ENCODE measurements at regions not wholly inside any gene's neighbourhood (a gene's known extent, or its start where the extent isn't known, plus 50 kb on each side); places are given as distances from the start of the nearest gene placed in this dataset.

GRCh38 chr5:136699651-136700050 is 334.3 kb upstream of the TRPC7 start:
- DNase-seq (ENCODE audit: low read depth in 3 of 3, low spot score in 1 of 3), result no peak

DNA sequence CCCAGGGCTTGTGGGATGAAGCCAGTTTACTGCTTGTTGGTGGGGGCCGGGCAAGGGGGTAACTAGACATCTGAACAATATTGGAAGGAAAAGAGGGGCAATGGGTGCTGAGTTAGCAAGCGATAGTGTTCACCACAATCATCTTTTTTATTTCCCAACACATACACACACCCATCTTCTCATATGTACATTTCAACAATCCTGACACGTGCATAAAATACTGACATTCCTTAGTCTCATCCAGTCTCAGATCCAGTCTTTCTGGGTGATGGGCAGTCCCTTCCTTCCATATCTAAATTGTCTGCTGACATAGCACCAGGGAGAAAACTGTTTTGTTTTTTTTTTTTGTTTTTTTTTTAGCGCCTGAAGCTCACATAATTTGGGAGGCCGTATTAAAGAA is 333.6 kb upstream of the TRPC7 start:
- no peak for DNase-seq (ENCODE audit: low read depth in 3 of 3, low spot score in 1 of 3)

GRCh38 chr5:136694258-136694657 is 328.9 kb upstream of the TRPC7 start:
- no peak for DNase-seq (ENCODE audit: low read depth in 3 of 3, low spot score in 1 of 3)

DNA sequence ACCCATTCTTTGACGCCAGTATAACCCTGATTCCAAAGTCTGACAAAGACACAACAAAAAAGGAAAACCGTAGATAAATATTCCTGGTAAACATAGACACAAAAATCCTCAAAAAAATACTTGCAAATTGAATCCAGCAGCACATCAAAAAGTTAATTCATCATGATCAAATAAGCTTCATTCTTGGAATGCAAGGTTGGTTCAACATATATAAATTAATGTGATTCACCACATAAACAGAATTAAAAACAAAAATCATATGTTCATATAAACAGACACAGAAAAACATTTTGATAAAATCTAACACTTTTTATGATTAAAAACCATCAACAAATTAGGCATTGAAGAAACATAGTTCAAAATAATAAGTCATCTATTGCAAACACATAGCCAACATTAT is 324.2 kb upstream of the TRPC7 start:
- DNase-seq (ENCODE audit: low read depth in 3 of 3, low spot score in 1 of 3), result no peak

DNA sequence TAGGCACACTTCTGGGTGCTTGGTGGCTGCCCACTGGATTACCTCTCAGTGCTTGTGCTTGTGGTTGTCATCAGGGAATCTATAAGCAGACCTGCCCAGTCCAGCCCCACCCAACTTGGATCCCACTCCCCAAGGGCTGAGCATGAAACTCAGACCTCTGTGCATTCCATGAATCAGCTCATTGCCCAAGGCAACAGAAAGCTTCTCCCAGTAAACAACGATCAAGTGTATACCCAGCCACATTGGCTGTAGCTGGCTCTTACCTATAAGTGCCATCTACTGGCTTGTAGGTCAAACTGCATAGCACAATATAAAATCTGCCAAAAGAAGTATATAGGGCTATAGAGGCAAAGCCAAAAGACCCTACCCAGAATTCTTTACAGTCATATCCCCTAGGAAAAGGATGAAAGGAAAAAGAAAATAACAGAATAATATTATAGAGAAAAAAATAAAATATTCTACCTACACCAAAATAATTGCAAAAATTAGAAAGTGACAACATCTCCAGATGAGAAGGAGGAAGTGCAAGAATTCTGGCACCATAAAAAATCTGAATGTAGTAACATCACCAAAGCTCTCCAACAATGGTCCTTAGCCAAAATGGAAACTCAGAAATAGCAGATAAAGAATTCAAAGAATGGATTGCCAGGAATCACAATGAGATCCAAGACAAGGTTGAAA is 321.0 kb upstream of the TRPC7 start:
- DNase-seq (ENCODE audit: low read depth in 3 of 3, low spot score in 1 of 3), result no peak

GRCh38 chr5:136682986-136683385 is 317.6 kb upstream of the TRPC7 start:
- no peak for DNase-seq (ENCODE audit: low read depth in 3 of 3, low spot score in 1 of 3)

- DNase-seq (ENCODE audit: low read depth in 3 of 3, low spot score in 1 of 3), result no peak
These were observed 313.9 kb upstream of the TRPC7 start for GRCh38 chr5:136679233-136679632.

GRCh38 chr5:136677217-136677616 is 311.9 kb upstream of the TRPC7 start:
- no peak for DNase-seq (ENCODE audit: low read depth in 3 of 3, low spot score in 1 of 3)

GRCh38 chr5:136676685-136677084 is 311.3 kb upstream of the TRPC7 start:
- no peak for DNase-seq (ENCODE audit: low read depth in 3 of 3, low spot score in 1 of 3)

- DNase-seq (ENCODE audit: low read depth in 3 of 3, low spot score in 1 of 3), result no peak
These were observed 310.4 kb upstream of the TRPC7 start for GRCh38 chr5:136675769-136676168.

DNA sequence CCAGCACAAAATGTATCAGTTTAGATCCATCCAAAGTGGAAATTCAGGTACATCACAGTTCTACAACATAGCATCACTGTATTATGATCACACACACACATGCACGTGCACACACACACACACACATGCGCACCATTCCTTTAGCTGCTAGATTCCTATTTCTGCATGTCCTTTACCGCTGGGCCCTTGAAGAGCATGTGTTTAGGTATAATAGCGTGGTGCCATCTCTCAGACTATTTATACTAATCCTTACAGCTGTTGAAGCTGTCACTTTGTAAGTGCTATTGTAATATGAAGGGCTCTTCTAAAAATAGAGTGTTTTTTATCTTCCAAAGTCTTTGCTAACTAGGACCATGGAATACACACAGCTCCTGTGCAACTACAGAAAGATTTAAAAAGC is 308.8 kb upstream of the TRPC7 start:
- no peak for DNase-seq (ENCODE audit: low read depth in 3 of 3, low spot score in 1 of 3)

- DNase-seq (ENCODE audit: low read depth in 3 of 3, low spot score in 1 of 3), result no peak
These were observed 302.4 kb upstream of the TRPC7 start for GRCh38 chr5:136667789-136668188.

GRCh38 chr5:136666970-136667620 is 301.8 kb upstream of the TRPC7 start:
- no peak for DNase-seq (ENCODE audit: low read depth in 3 of 3, low spot score in 1 of 3)

- no peak for DNase-seq (ENCODE audit: low read depth in 3 of 3, low spot score in 1 of 3)
These were observed 300.0 kb upstream of the TRPC7 start for GRCh38 chr5:136665331-136665730.

GRCh38 chr5:136661026-136661425 is 295.7 kb upstream of the TRPC7 start:
- no peak for DNase-seq (ENCODE audit: low read depth in 3 of 3, low spot score in 1 of 3)

GRCh38 chr5:136656811-136657210 is 291.5 kb upstream of the TRPC7 start:
- no peak for DNase-seq (ENCODE audit: low read depth in 3 of 3, low spot score in 1 of 3)

GRCh38 chr5:136655468-136655867 is 290.1 kb upstream of the TRPC7 start:
- no peak for DNase-seq (ENCODE audit: low read depth in 3 of 3, low spot score in 1 of 3)

GRCh38 chr5:136646915-136647314 is 281.6 kb upstream of the TRPC7 start:
- DNase-seq (ENCODE audit: low read depth in 3 of 3, low spot score in 1 of 3), result no peak

GRCh38 chr5:136642976-136643375 is 277.6 kb upstream of the TRPC7 start:
- no peak for DNase-seq (ENCODE audit: low read depth in 3 of 3, low spot score in 1 of 3)

GRCh38 chr5:136639616-136640015 is 274.3 kb upstream of the TRPC7 start:
- no peak for DNase-seq (ENCODE audit: low read depth in 3 of 3, low spot score in 1 of 3)

DNA sequence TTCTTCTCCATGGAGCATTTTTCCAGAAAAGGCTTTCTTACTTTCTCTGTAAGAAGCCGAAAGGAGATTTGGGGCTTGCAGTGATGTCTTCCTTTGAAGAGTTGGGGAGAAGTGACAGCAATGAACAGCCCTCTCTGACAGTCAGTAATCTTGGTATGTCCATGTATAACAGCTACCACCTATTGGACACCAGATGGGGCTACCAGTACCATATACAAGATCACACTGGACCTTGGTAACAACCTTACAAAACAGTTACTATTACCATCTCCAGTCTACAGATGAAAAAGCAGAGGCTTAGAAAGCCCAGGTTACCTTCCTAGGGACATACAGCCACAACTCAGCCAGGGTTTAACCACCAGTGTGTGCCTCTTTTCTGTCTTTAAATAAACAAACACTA is 272.7 kb upstream of the TRPC7 start:
- no peak for DNase-seq (ENCODE audit: low read depth in 3 of 3, low spot score in 1 of 3)

DNA sequence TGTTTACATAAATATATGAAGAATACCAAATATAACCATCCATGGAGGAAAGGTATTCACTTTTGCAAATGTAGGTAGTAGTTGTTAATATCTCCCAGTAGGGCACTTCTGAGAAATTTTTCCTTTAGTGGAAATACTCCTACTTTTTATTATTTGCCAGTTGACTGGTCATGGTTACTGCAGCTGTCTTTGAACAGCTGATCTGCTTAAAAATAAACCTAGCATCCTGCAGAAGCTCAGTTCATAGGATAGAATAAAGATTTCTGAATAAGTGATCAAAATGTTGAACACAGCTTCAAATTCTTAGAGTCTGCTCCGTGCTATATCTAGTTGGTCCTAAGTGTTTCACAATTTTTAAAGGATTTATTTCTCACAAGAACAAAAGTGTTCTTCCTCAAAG is 270.7 kb upstream of the TRPC7 start:
- DNase-seq (ENCODE audit: low read depth in 3 of 3, low spot score in 1 of 3), result no peak

GRCh38 chr5:136631186-136631585 is 265.8 kb upstream of the TRPC7 start:
- DNase-seq (ENCODE audit: low read depth in 3 of 3, low spot score in 1 of 3), result no peak

Data from stimulated activated CD4-positive, alpha-beta T cell treated with anti-CD3 and anti-CD28 coated beads, TNF-alpha, amount 100 ng/mL, for 1 hour (primary cell).